Dermis microvascular lymphatic vessel endothelial cell (primary cell): ENCODE measurements at regions not wholly inside any gene's neighbourhood (a gene's known extent, or its start where the extent isn't known, plus 50 kb on each side); places are given as distances from the start of the nearest gene placed in this dataset.

Experiments
- DNase-seq, 2 donors: peaks; one replicate each; pipeline versions ENCODE4 v3.0.0 to v3.0.0-alpha.2; 2010; ENCODE audit warnings: low read depth in 2 of 2

GRCh38 chr1:209390764-209391163 lies 192.8 kb upstream of the CAMK1G start:
- no peak for DNase-seq

GRCh38 chr1:209391792-209392191 lies 191.7 kb upstream of the CAMK1G start:
- DNase-seq: no peak

GRCh38 chr1:209395169-209395568 lies 188.3 kb upstream of the CAMK1G start:
- no peak for DNase-seq

- no peak for DNase-seq
Observed at GRCh38 chr1:209397371-209397770, 186.1 kb upstream of the CAMK1G start.

- DNase-seq: no peak
Observed at GRCh38 chr1:209397910-209398309, 185.6 kb upstream of the CAMK1G start.

- DNase-seq: no peak
Observed at GRCh38 chr1:209398313-209398991, 185.1 kb upstream of the CAMK1G start.

- no peak for DNase-seq
Observed at GRCh38 chr1:209399800-209400199, 183.7 kb upstream of the CAMK1G start.

GRCh38 chr1:209400351-209401220 lies 182.9 kb upstream of the CAMK1G start:
- no peak for DNase-seq

GRCh38 chr1:209402697-209403096 lies 180.8 kb upstream of the CAMK1G start:
- DNase-seq: no peak

GRCh38 chr1:209403921-209404320 lies 179.6 kb upstream of the CAMK1G start:
- DNase-seq: no peak

- DNase-seq: no peak
Observed at GRCh38 chr1:209404577-209404976, 178.9 kb upstream of the CAMK1G start.

GRCh38 chr1:209405183-209405814 lies 178.2 kb upstream of the CAMK1G start:
- no peak for DNase-seq

GRCh38 chr1:209406168-209406567 lies 177.3 kb upstream of the CAMK1G start:
- no peak for DNase-seq

GRCh38 chr1:209406595-209406994 lies 176.9 kb upstream of the CAMK1G start:
- no peak for DNase-seq

GRCh38 chr1:209409780-209410179 lies 173.7 kb upstream of the CAMK1G start:
- no peak for DNase-seq

- DNase-seq: no peak
Observed at GRCh38 chr1:209411491-209411929, 172.0 kb upstream of the CAMK1G start.

- DNase-seq: no peak
Observed at GRCh38 chr1:209412036-209412435, 171.5 kb upstream of the CAMK1G start.

GRCh38 chr1:209412566-209412965 lies 170.9 kb upstream of the CAMK1G start:
- DNase-seq: no peak

- DNase-seq: no peak
Observed at GRCh38 chr1:209413062-209413461, 170.5 kb upstream of the CAMK1G start.

GRCh38 chr1:209414803-209415329 lies 168.6 kb upstream of the CAMK1G start:
- no peak for DNase-seq

- DNase-seq: no peak
Observed at GRCh38 chr1:209416039-209416438, 167.5 kb upstream of the CAMK1G start.

GRCh38 chr1:209416716-209417115 lies 166.8 kb upstream of the CAMK1G start:
- no peak for DNase-seq
